OCI-LY3 (cell line): ENCODE measurements at regions not wholly inside any gene's neighbourhood (a gene's known extent, or its start where the extent isn't known, plus 50 kb on each side); places are given as distances from the start of the nearest gene placed in this dataset.

ENCODE experiments used
- CTCF ChIP-seq: fragments of 200-600, 300-600 bp; sonication (generic); IDR thresholded peaks from 2 replicates; pipeline ENCODE4 v1.5.1; 2014; ENCODE audit warnings: antibody characterized with exemption, low read length, low read depth
- EZH2phosphoT487 ChIP-seq: fragments of 200-600 bp; shearing (Covaris generic); IDR thresholded peaks from 2 replicates; pipeline ENCODE4 v1.6.1; 2018; ENCODE audit warnings: antibody characterized with exemption, mixed run types, low read depth

GRCh38 chr22:48786679-48786996 lies 1041.0 kb downstream of the BRD1 start:
- no peak for TF ChIP-seq CTCF
- TF ChIP-seq EZH2phosphoT487, result no peak
